ENCODE measurements at regions not wholly inside any gene's neighbourhood (a gene's known extent, or its start where the extent isn't known, plus 50 kb on each side); places are given as distances from the start of the nearest gene placed in this dataset.

GRCh38 chr2:146992466-146992865 lies 852.4 kb upstream of the ACVR2A start:
- TF ChIP-seq CTCF (conservative IDR thresholded peaks at IDR 0.05) (no peak), EZH2 (IDR thresholded peaks at IDR 0.05; ENCODE audit: low read depth) (no peak)
